Fibroblast of lung (primary cell): ENCODE measurements at regions not wholly inside any gene's neighbourhood (a gene's known extent, or its start where the extent isn't known, plus 50 kb on each side); places are given as distances from the start of the nearest gene placed in this dataset.

Experiments used
- DNase-seq, 2 donors: peaks; one replicate each; pipeline versions ENCODE4 v3.0.0 to v3.0.0-alpha.2; 2010; ENCODE audit warnings: low read depth in 2 of 2
- H2AFZ ChIP-seq: 2 replicates; pipeline ENCODE4 v1.5.1; 2012; ENCODE audit warnings: low read length, control low read depth, inconsistent platforms
- H3K27ac ChIP-seq: 2 replicates; pipeline ENCODE4 v1.5.1; 2011; ENCODE audit warnings: low read length, control low read depth; ENCODE audit not compliant: insufficient read depth
- H3K27me3 ChIP-seq: 2 replicates; pipeline ENCODE4 v1.5.1; 2011; ENCODE audit warnings: mild to moderate bottlenecking, low read length; ENCODE audit not compliant: control insufficient read depth, insufficient read depth
- H3K36me3 ChIP-seq: 2 replicates; pipeline ENCODE4 v1.5.1; 2011; ENCODE audit warnings: low read length; ENCODE audit not compliant: control insufficient read depth, insufficient read depth
- H3K4me1 ChIP-seq: 2 replicates; pipeline ENCODE4 v1.5.1; 2011; ENCODE audit warnings: low read length; ENCODE audit not compliant: control insufficient read depth, insufficient read depth; ENCODE audit errors: extremely low read depth
- H3K4me2 ChIP-seq: 2 replicates; pipeline ENCODE4 v1.5.1; 2011; ENCODE audit warnings: low read length, control low read depth; ENCODE audit not compliant: insufficient read depth; ENCODE audit errors: extremely low read depth
- H3K4me3 ChIP-seq, 4 experiments: fragments of 200-600 bp in 1 of 4; sonication (generic) in 1 of 4; replicated peaks in 1 of 4; 2 replicates each; pipeline ENCODE4 v1.5.1; 2011 to 2016; ENCODE audit warnings: low read length in 4 of 4, low read depth in 3 of 4, mild to moderate bottlenecking in 3 of 4, control low read depth in 2 of 4, inconsistent platforms in 1 of 4, mixed read lengths in 1 of 4; ENCODE audit not compliant: insufficient read depth in 1 of 4; ENCODE audit errors: control extremely low read depth in 1 of 4
- H3K79me2 ChIP-seq: 2 replicates; pipeline ENCODE4 v1.5.1; 2012; ENCODE audit warnings: mild to moderate bottlenecking, low read length, inconsistent platforms; ENCODE audit not compliant: control insufficient read depth, insufficient read depth
- H3K9ac ChIP-seq: 2 replicates; pipeline ENCODE4 v1.5.1; 2011; ENCODE audit warnings: mild to moderate bottlenecking, low read length, control low read depth; ENCODE audit not compliant: insufficient read depth
- H3K9me3 ChIP-seq: 2 replicates; pipeline ENCODE4 v1.5.1; 2012; ENCODE audit warnings: low read depth, low read length; ENCODE audit not compliant: control insufficient read depth, insufficient read depth
- H4K20me1 ChIP-seq: 2 replicates; pipeline ENCODE4 v1.5.1; 2011; ENCODE audit warnings: low read length; ENCODE audit not compliant: control insufficient read depth, insufficient read depth; ENCODE audit errors: extremely low read depth
- CTCF ChIP-seq, 2 donors: IDR thresholded peaks in 1 of 2; conservative IDR thresholded peaks in 1 of 2; 1 replicate in 1 of 2; 2 replicates in 1 of 2; pipeline ENCODE4 v1.5.1; 2011 to 2012; ENCODE audit warnings: low read length in 2 of 2, control low read depth in 1 of 2, inconsistent platforms in 1 of 2, low read depth in 1 of 2, mild to moderate bottlenecking in 1 of 2
- EZH2 ChIP-seq: IDR thresholded peaks from 2 replicates; pipeline ENCODE4 v1.5.1; 2012; ENCODE audit warnings: low read length, control low read depth, mild to moderate bottlenecking; ENCODE audit errors: missing control alignments

DNA sequence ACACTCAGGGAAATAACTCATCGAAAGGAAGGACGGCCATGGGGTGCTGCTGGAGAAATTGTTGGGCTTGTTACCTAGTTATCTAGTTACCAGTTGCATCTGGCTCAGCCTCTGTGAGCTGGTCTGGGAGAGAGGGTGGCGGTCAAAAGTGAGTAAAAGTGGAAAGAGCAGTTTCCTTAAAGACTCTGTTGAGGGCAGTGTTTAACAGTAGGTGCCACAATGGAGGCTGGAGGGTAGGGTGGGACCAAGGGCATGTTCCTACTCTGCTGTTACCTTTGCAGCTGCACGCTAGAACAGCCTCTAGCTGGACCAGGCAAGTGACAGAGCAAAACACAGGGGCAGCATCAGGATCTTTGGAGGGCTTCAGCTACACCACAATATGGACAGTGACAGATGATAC is 228.8 kb upstream of the STARD13 start:
- no peak overlapping the region for H3K4me2 ChIP-seq
- H3K27me3 ChIP-seq, result no peaks in the 10 kb centered on the region
- H3K27ac ChIP-seq, result no peak overlapping the region
- no peak for TF ChIP-seq CTCF (conservative IDR thresholded peaks at IDR 0.05 in 1 of 2, IDR thresholded peaks at IDR 0.05 in 1 of 2; ENCODE audit: low read depth in 1 of 2, low read length in 2 of 2)
- TF ChIP-seq EZH2, result no peak
- H3K4me1 ChIP-seq, result peaks cover 2% of the 10 kb centered on the region
- no peak overlapping the region for H3K9ac ChIP-seq
- H3K9me3 ChIP-seq, result no peaks in the 10 kb centered on the region
- no peak for DNase-seq
- H2AFZ ChIP-seq, result no peak overlapping the region
- H3K36me3 ChIP-seq, result no peaks in the 10 kb centered on the region
- H3K4me3 ChIP-seq, result no peak overlapping the region
- no peaks in the 10 kb centered on the region for H3K79me2 ChIP-seq
- no peaks in the 10 kb centered on the region for H4K20me1 ChIP-seq

- H3K4me2 ChIP-seq, result no peak overlapping the region
- no peaks in the 10 kb centered on the region for H3K36me3 ChIP-seq
- no peak overlapping the region for H3K27ac ChIP-seq
- H3K79me2 ChIP-seq, result no peaks in the 10 kb centered on the region
- no peaks in the 10 kb centered on the region for H4K20me1 ChIP-seq
- no peak overlapping the region for H3K9ac ChIP-seq
- H3K4me1 ChIP-seq, result peaks cover 2% of the 10 kb centered on the region
- DNase-seq, result no peak
- TF ChIP-seq CTCF (conservative IDR thresholded peaks at IDR 0.05 in 1 of 2, IDR thresholded peaks at IDR 0.05 in 1 of 2; ENCODE audit: low read depth in 1 of 2, low read length in 2 of 2), result no peak
- TF ChIP-seq EZH2, result no peak
- no peaks in the 10 kb centered on the region for H3K9me3 ChIP-seq
- H3K4me3 ChIP-seq, result no peak overlapping the region
- no peaks in the 10 kb centered on the region for H3K27me3 ChIP-seq
- no peak overlapping the region for H2AFZ ChIP-seq
These were observed 229.6 kb upstream of the STARD13 start for GRCh38 chr13:33515146-33515545.

DNA sequence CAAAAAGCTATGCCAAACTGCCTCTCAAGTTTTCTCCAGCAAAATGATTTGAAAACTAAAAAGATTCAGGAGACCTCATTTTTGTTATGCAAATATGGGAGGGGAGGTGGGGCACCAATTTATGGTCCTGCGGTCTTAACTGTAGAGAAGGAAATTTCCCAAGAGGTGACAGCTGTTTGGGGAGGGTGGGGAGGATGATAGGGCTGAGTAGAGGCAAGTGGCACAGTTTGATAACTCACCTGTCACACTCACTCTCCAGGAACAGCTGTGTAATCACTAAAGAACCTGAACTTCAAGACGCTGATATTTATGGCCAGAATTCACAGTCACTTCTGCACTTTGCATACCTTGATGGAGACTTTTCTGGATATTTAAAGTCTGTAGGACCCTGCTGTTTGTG is 232.9 kb upstream of the STARD13 start:
- H4K20me1 ChIP-seq, result no peaks in the 10 kb centered on the region
- no peaks in the 10 kb centered on the region for H3K9me3 ChIP-seq
- H3K9ac ChIP-seq, result no peak overlapping the region
- H3K4me3 ChIP-seq, result no peak overlapping the region
- no peak overlapping the region for H3K4me2 ChIP-seq
- TF ChIP-seq EZH2 (no peak), CTCF (conservative IDR thresholded peaks at IDR 0.05 in 1 of 2, IDR thresholded peaks at IDR 0.05 in 1 of 2; ENCODE audit: low read depth in 1 of 2, low read length in 2 of 2) (no peak)
- no peaks in the 10 kb centered on the region for H3K36me3 ChIP-seq
- no peaks in the 10 kb centered on the region for H3K27me3 ChIP-seq
- peaks cover 5% of the 10 kb centered on the region for H3K4me1 ChIP-seq
- DNase-seq, result no peak
- H3K27ac ChIP-seq, result no peak overlapping the region
- H2AFZ ChIP-seq, result no peak overlapping the region
- no peaks in the 10 kb centered on the region for H3K79me2 ChIP-seq
